PC-9 (cell line): ENCODE measurements at regions not wholly inside any gene's neighbourhood (a gene's known extent, or its start where the extent isn't known, plus 50 kb on each side); places are given as distances from the start of the nearest gene placed in this dataset.

Source experiments
- BruUV-seq: library from RNA; stranded (reverse); fragments of 400-500 nt; replicated peaks from 2 replicates; lab custom pipeline; 2021; lab: Mats Ljungman, UMichigan
- CTCF ChIA-PET: fragments of 300-600 bp; sonication (Branson Sonifier 250); formaldehyde crosslinking; loops from one replicate; lab custom pipeline; 2022; ENCODE audit warnings: antibody characterized with exemption; lab: Charles Lee
- POLR2A ChIA-PET: fragments of 300-600 bp; sonication (Branson Sonifier 250); formaldehyde crosslinking; loops from one replicate; lab custom pipeline; 2022; ENCODE audit warnings: antibody characterized with exemption; ENCODE audit not compliant: unreplicated experiment; lab: Charles Lee
- DNase-seq, 2 experiments: peaks; one replicate each; pipeline versions ENCODE4 v3.0.0 to v3.0.0-alpha.2; 2015 to 2022; ENCODE audit warnings: mixed read lengths in 1 of 2
- H2AFZ ChIP-seq: fragments of 200-600 bp; sonication (generic); 2 replicates; pipeline ENCODE4 v1.8.1; 2017; ENCODE audit warnings: antibody characterized with exemption
- H3F3A ChIP-seq: fragments of 200-600 bp; sonication (generic); 2 replicates; pipeline ENCODE4 v1.8.1; 2017; ENCODE audit warnings: antibody characterized with exemption, mild to moderate bottlenecking, low read depth; ENCODE audit not compliant: insufficient read depth
- H3K27ac ChIP-seq: fragments of 200-600 bp; sonication (generic); 2 replicates; pipeline ENCODE4 v1.6.1; 2016; ENCODE audit warnings: mixed run types
- H3K27me3 ChIP-seq: fragments of 200-600 bp; sonication (generic); 2 replicates; pipeline ENCODE4 v1.6.1; 2016; ENCODE audit warnings: low read depth, mixed run types; ENCODE audit not compliant: insufficient read depth
- H3K36me3 ChIP-seq: fragments of 200-600 bp; sonication (generic); 2 replicates; pipeline ENCODE4 v1.6.1; 2016; ENCODE audit warnings: low read depth, mixed run types
- H3K4me1 ChIP-seq: fragments of 200-600 bp; sonication (generic); replicated peaks from 2 replicates; pipeline ENCODE4 v1.6.1; 2016; ENCODE audit warnings: mixed run types; ENCODE audit not compliant: insufficient read depth
- H3K4me2 ChIP-seq: fragments of 200-600 bp; sonication (generic); 2 replicates; pipeline ENCODE4 v1.6.1; 2017; ENCODE audit warnings: mixed run types
- H3K4me3 ChIP-seq: fragments of 200-600 bp; sonication (generic); 2 replicates; pipeline ENCODE4 v1.6.1; 2016; ENCODE audit warnings: mixed run types
- H3K79me2 ChIP-seq: fragments of 200-600 bp; sonication (generic); 2 replicates; pipeline ENCODE4 v1.6.1; 2017; ENCODE audit warnings: low read depth, mixed run types
- H3K9me2 ChIP-seq: fragments of 200-600 bp; sonication (generic); 2 replicates; pipeline ENCODE4 v1.8.1; 2017; ENCODE audit warnings: mild to moderate bottlenecking; ENCODE audit not compliant: insufficient read depth
- H3K9me3 ChIP-seq: fragments of 200-600 bp; sonication (generic); 2 replicates; pipeline ENCODE4 v1.8.1; 2016; ENCODE audit warnings: low read depth; ENCODE audit not compliant: insufficient read depth
- H4K20me1 ChIP-seq: fragments of 200-600 bp; sonication (generic); 2 replicates; pipeline ENCODE4 v1.8.1; 2017; ENCODE audit not compliant: insufficient read depth
- EZH2 ChIP-seq: fragments of 200-600 bp; sonication (generic); IDR thresholded peaks from 2 replicates; pipeline ENCODE4 v1.8.0; 2017; ENCODE audit warnings: antibody characterized with exemption, low read depth
- intact Hi-C: fragments of 100-400 bp; cut with micrococcal nuclease; formaldehyde crosslinking; loops from one replicate; pipeline ENCODE4 v1.10.0; 2022; ENCODE audit not compliant: unreplicated experiment
- TF ChIP-seq, protein P1 (sequence below): fragments of 200-600 bp; sonication (generic); conservative IDR thresholded peaks from 2 replicates; pipeline ENCODE4 v1.6.1; 2017; ENCODE audit warnings: mixed run types, antibody characterized with exemption, mild to moderate bottlenecking, moderate library complexity

DNA sequence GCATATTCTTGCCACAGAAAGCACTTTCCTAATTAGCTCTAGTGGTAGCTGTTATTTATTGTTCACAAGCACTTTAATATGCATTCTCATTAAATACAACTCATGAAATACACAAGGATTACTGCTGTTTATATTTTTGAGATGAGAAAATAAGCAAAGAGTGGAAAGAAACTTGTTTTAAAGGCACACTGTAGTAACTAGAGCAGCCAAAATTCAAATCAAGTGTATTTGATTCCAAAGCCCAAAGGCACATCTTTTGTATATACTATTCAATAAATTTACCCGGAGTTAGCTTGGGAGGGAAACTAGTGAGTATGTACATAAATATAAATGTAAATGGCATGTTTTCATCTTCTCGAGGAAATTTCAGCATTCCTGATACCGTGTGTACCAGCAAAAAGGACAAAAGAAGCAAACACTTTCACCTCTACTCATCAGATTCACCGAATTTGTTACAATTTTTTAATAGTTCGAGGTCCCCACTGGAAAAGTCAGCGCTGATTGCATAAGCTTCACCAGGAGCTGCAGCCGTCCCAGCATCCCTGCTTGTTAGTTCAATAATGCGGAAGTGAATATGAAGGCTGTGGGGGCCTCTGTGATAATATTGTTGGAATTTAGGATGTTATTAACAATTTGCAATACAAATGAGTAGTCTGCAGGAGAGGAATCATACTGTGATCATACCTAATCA, 371.6 kb upstream of the MON1B start:
- H3K79me2 ChIP-seq = no peaks in the 10 kb centered on the region
- DNase-seq = no peak
- no peak overlapping the region for H3K4me2 ChIP-seq
- POLR2A ChIA-PET = no interaction called here
- H4K20me1 ChIP-seq = no peaks in the 10 kb centered on the region
- intact Hi-C loops = no loop called here
- H3F3A ChIP-seq = no peaks in the 10 kb centered on the region
- H2AFZ ChIP-seq = no peak overlapping the region
- no peak overlapping the region for H3K27ac ChIP-seq
- no peaks in the 10 kb centered on the region for H3K9me3 ChIP-seq
- BruUV-seq = no TSS peak
- no peak for TF ChIP-seq EZH2
- no peaks in the 10 kb centered on the region for H3K4me1 ChIP-seq
- peaks cover 41% of the 10 kb centered on the region for H3K27me3 ChIP-seq
- CTCF ChIA-PET = no interaction called here
- H3K4me3 ChIP-seq = no peak overlapping the region
- no peaks in the 10 kb centered on the region; the same call in 1 of the 2 replicates for H3K9me2 ChIP-seq
- no peaks in the 10 kb centered on the region for H3K36me3 ChIP-seq

DNA sequence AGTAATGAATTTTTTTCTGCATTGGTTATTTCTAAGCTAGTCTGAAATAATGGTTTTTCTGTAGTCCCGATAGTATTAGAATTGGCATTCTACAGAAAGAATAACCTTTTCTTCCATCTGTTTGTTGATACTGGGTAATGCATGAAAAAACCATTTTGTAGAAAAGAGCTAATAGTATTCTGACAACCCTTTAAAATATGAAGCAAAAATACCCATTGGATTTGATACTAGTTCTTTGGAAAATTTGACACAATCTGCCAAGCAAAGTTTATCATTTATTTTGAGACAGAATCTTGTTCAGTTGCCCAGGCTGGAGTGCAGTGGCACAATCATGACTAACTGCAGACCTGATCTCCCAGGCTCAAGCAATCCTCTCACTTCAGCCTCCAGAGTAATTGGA, 366.8 kb upstream of the MON1B start:
- H4K20me1 ChIP-seq = no peaks in the 10 kb centered on the region
- no peaks in the 10 kb centered on the region for H3K9me3 ChIP-seq
- intact Hi-C loops = no loop called here
- no peaks in the 10 kb centered on the region; the same call in 1 of the 2 replicates for H3K9me2 ChIP-seq
- no peaks in the 10 kb centered on the region for H3K79me2 ChIP-seq
- no peak overlapping the region for H3K4me2 ChIP-seq
- no peaks in the 10 kb centered on the region for H3K36me3 ChIP-seq
- no peaks in the 10 kb centered on the region for H3F3A ChIP-seq
- no peak overlapping the region for H3K27ac ChIP-seq
- no peak for TF ChIP-seq EZH2
- TF ChIP-seq, protein P1, sequence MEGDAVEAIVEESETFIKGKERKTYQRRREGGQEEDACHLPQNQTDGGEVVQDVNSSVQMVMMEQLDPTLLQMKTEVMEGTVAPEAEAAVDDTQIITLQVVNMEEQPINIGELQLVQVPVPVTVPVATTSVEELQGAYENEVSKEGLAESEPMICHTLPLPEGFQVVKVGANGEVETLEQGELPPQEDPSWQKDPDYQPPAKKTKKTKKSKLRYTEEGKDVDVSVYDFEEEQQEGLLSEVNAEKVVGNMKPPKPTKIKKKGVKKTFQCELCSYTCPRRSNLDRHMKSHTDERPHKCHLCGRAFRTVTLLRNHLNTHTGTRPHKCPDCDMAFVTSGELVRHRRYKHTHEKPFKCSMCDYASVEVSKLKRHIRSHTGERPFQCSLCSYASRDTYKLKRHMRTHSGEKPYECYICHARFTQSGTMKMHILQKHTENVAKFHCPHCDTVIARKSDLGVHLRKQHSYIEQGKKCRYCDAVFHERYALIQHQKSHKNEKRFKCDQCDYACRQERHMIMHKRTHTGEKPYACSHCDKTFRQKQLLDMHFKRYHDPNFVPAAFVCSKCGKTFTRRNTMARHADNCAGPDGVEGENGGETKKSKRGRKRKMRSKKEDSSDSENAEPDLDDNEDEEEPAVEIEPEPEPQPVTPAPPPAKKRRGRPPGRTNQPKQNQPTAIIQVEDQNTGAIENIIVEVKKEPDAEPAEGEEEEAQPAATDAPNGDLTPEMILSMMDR = no peak
- no TSS peak for BruUV-seq
- H3K27me3 ChIP-seq = peaks cover 42% of the 10 kb centered on the region
- ChIA-PET POLR2A (no interaction called here), CTCF (no interaction called here)
- no peak overlapping the region for H2AFZ ChIP-seq
- no peak for DNase-seq
- H3K4me3 ChIP-seq = no peak overlapping the region
- H3K4me1 ChIP-seq = no peaks in the 10 kb centered on the region

DNA sequence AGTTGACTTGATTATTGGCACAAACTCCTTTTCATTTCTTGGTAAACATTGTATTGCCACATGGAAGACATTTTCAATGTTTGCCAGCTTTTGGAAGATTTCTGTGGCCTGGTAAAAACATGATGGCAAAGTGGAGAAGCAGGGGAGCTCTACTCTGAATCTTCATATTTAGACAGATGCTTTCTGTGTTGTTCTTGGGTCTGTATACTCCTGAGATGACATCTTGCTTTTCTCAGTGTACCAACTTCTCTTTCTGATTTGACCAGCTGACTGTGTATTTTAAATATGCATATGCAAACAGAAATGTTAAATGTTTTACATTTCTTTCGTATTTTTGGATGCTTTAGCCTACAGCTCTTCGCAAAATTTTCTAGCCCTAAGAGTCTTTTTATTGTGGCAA, 366.2 kb upstream of the MON1B start:
- H3K4me2 ChIP-seq = no peak overlapping the region
- no peaks in the 10 kb centered on the region for H3K79me2 ChIP-seq
- no peaks in the 10 kb centered on the region for H3F3A ChIP-seq
- no peaks in the 10 kb centered on the region for H3K9me3 ChIP-seq
- no peaks in the 10 kb centered on the region for H3K4me1 ChIP-seq
- no TSS peak for BruUV-seq
- CTCF ChIA-PET = no interaction called here
- intact Hi-C loops = no loop called here
- no peaks in the 10 kb centered on the region for H3K36me3 ChIP-seq
- TF ChIP-seq EZH2 = no peak
- TF ChIP-seq, protein P1 = no peak
- H3K4me3 ChIP-seq = no peak overlapping the region
- no peak overlapping the region for H3K27ac ChIP-seq
- no peaks in the 10 kb centered on the region; the same call in 1 of the 2 replicates for H3K9me2 ChIP-seq
- no peaks in the 10 kb centered on the region for H4K20me1 ChIP-seq
- POLR2A ChIA-PET = no interaction called here
- H3K27me3 ChIP-seq = peaks cover 36% of the 10 kb centered on the region
- H2AFZ ChIP-seq = no peak overlapping the region
- no peak for DNase-seq

DNA sequence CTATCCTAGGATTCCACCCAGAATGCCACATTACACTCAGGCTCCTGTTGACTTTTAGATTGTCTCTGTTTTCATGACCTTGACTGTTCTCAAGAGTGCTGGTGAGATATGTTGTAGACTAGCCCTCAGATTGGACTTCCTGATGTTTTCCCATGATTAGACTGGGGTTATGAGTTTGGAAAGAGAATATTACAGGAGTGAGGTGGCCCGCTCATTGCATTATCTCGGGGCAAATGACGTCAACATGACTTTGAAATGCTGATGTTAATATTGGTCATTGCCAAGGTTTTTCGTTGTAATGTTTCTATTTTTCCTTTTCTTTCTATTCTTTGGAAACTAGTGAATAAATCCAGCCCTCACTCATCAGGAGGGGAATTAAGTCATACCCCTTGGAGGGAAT, 355.7 kb upstream of the MON1B start:
- Histone ChIP-seq H3K79me2 (no peaks in the 10 kb centered on the region), H3K4me3 (no peak overlapping the region), H3K36me3 (no peaks in the 10 kb centered on the region), H3K27ac (no peak overlapping the region), H3K4me2 (no peak overlapping the region), H4K20me1 (no peaks in the 10 kb centered on the region), H3K9me2 (no peaks in the 10 kb centered on the region), H3K27me3 (peaks cover 7% of the 10 kb centered on the region; the same call in 1 of the 2 replicates), H3K4me1 (0 out of 2 replicates have a peak, but pooled peaks cover 3% of the 10 kb centered on the region), H3F3A (no peaks in the 10 kb centered on the region), H3K9me3 (no peaks in the 10 kb centered on the region), H2AFZ (no peak overlapping the region)
- POLR2A ChIA-PET = no interaction called here
- intact Hi-C loops = no loop called here
- CTCF ChIA-PET = no interaction called here
- no peak for DNase-seq
- BruUV-seq = no TSS peak
- no peak for TF ChIP-seq EZH2
- TF ChIP-seq, protein P1 = no peak
